Activated CD4-positive, alpha-beta T cell treated with anti-CD3 and anti-CD28 coated beads for 36 hours (primary cell): ENCODE measurements at regions not wholly inside any gene's neighbourhood (a gene's known extent, or its start where the extent isn't known, plus 50 kb on each side); places are given as distances from the start of the nearest gene placed in this dataset.

ENCODE experiments used
- ATAC-seq: fragments of 200-7000 bp; cut with Tn5 transposase; one replicate; pipeline ENCODE4 v1.10.0; 2021; ENCODE audit warnings: mild to moderate bottlenecking, moderate library complexity
- CTCF ChIA-PET: fragments of 350-600 bp; sonication (Branson Sonifier 250); formaldehyde crosslinking; loops from one replicate; lab custom pipeline; 2021; ENCODE audit warnings: antibody characterized with exemption; lab: Charles Lee
- POLR2A ChIA-PET: fragments of 350-600 bp; sonication (Branson Sonifier 250); formaldehyde crosslinking; loops from one replicate; lab custom pipeline; 2021; ENCODE audit warnings: antibody characterized with exemption, inconsistent platforms; lab: Charles Lee
- DNase-seq: peaks from one replicate; pipeline ENCODE4 v3.0.0-alpha.2; 2020
- H3K27ac Mint-ChIP-seq: one replicate; pipeline ENCODE4 v1.8.0; 2021; ENCODE audit warnings: mixed read lengths
- H3K27me3 Mint-ChIP-seq: one replicate; pipeline ENCODE4 v1.8.0; 2021; ENCODE audit warnings: mixed read lengths
- H3K36me3 Mint-ChIP-seq: one replicate; pipeline ENCODE4 v1.8.0; 2021; ENCODE audit warnings: low read depth, mixed read lengths
- H3K4me1 Mint-ChIP-seq: one replicate; pipeline ENCODE4 v1.8.0; 2021; ENCODE audit warnings: mixed read lengths
- H3K4me3 Mint-ChIP-seq: one replicate; pipeline ENCODE4 v1.8.0; 2021; ENCODE audit warnings: mild to moderate bottlenecking, moderate library complexity, mixed read lengths
- H3K9me3 Mint-ChIP-seq: one replicate; pipeline ENCODE4 v1.8.0; 2021; ENCODE audit warnings: low read depth, mixed read lengths
- intact Hi-C, 2 experiments: fragments of 100-400 bp; cut with DNase I in 1 of 2; cut with micrococcal nuclease in 1 of 2; formaldehyde crosslinking; loops; one replicate each; pipeline versions ENCODE4 v1.14.2 to v1.15.1; 2022 to 2024; cut with DNase I, micrococcal nuclease

- ChIA-PET POLR2A (no interaction called here), CTCF (interaction anchor here (0.6 kb wide), 1 partner anchor 244 kb away, joined by 3 read pairs; no protein-coding TSS in a partner anchor)
- Mint-ChIP-seq H3K27ac (no peak overlapping the region), H3K4me3 (no peak overlapping the region), H3K36me3 (no peaks in the 10 kb centered on the region), H3K4me1 (no peaks in the 10 kb centered on the region), H3K27me3 (no peaks in the 10 kb centered on the region), H3K9me3 (peaks cover 15% of the 10 kb centered on the region)
- ATAC-seq (no peak), DNase-seq (no peak)
- intact Hi-C loops = no loop called here
Observed at GRCh38 chr3:118269537-118270125, 765.0 kb downstream of the IGSF11 start.

GRCh38 chr3:118272991-118273390, 761.7 kb downstream of the IGSF11 start:
- Mint-ChIP-seq H3K27me3 (no peaks in the 10 kb centered on the region), H3K9me3 (peaks cover 10% of the 10 kb centered on the region), H3K4me1 (no peaks in the 10 kb centered on the region), H3K4me3 (no peak overlapping the region), H3K27ac (no peak overlapping the region), H3K36me3 (no peaks in the 10 kb centered on the region)
- intact Hi-C loops = no loop called here
- ChIA-PET POLR2A (no interaction called here), CTCF (no interaction called here)
- ATAC-seq (no peak), DNase-seq (no peak)

GRCh38 chr3:118277814-118278213, 756.8 kb downstream of the IGSF11 start:
- POLR2A ChIA-PET = no interaction called here
- H3K9me3 Mint-ChIP-seq = peaks cover 6% of the 10 kb centered on the region
- intact Hi-C loops = no loop called here
- ATAC-seq (no peak), DNase-seq (no peak)
- H3K36me3 Mint-ChIP-seq = no peaks in the 10 kb centered on the region
- H3K4me3 Mint-ChIP-seq = no peak overlapping the region
- no peaks in the 10 kb centered on the region for H3K4me1 Mint-ChIP-seq
- no peak overlapping the region for H3K27ac Mint-ChIP-seq
- H3K27me3 Mint-ChIP-seq = no peaks in the 10 kb centered on the region
- CTCF ChIA-PET = interaction anchor here (0.9 kb wide), 1 partner anchor 540 kb away, joined by 3 read pairs; no protein-coding TSS in a partner anchor

- ChIA-PET POLR2A (no interaction called here), CTCF (no interaction called here)
- ATAC-seq (no peak), DNase-seq (no peak)
- intact Hi-C loops = no loop called here
- H3K4me3 Mint-ChIP-seq = no peak overlapping the region
- no peaks in the 10 kb centered on the region for H3K4me1 Mint-ChIP-seq
- H3K27me3 Mint-ChIP-seq = no peaks in the 10 kb centered on the region
- no peaks in the 10 kb centered on the region for H3K9me3 Mint-ChIP-seq
- H3K36me3 Mint-ChIP-seq = no peaks in the 10 kb centered on the region
- H3K27ac Mint-ChIP-seq = no peak overlapping the region
Observed at GRCh38 chr3:118292841-118293240, 741.8 kb downstream of the IGSF11 start.

GRCh38 chr3:118298133-118298532, 736.5 kb downstream of the IGSF11 start:
- no peaks in the 10 kb centered on the region for H3K27me3 Mint-ChIP-seq
- H3K27ac Mint-ChIP-seq = no peak overlapping the region
- H3K4me3 Mint-ChIP-seq = no peak overlapping the region
- H3K4me1 Mint-ChIP-seq = no peaks in the 10 kb centered on the region
- no peak for DNase-seq
- POLR2A ChIA-PET = no interaction called here
- peaks cover 4% of the 10 kb centered on the region for H3K9me3 Mint-ChIP-seq
- ATAC-seq = no peak
- H3K36me3 Mint-ChIP-seq = no peaks in the 10 kb centered on the region
- CTCF ChIA-PET = interaction anchor here (0.8 kb wide), 1 partner anchor 15 kb away, joined by 3 read pairs; no protein-coding TSS in a partner anchor
- intact Hi-C loops = no loop called here

- Mint-ChIP-seq H3K27me3 (no peaks in the 10 kb centered on the region), H3K4me3 (no peak overlapping the region), H3K27ac (no peak overlapping the region), H3K36me3 (no peaks in the 10 kb centered on the region), H3K9me3 (peaks cover 4% of the 10 kb centered on the region), H3K4me1 (no peaks in the 10 kb centered on the region)
- CTCF ChIA-PET = no interaction called here
- POLR2A ChIA-PET = no interaction called here
- ATAC-seq (no peak), DNase-seq (no peak)
- intact Hi-C loops = no loop called here
Observed at GRCh38 chr3:118304557-118304956, 730.1 kb downstream of the IGSF11 start.

GRCh38 chr3:118332699-118333098, 701.9 kb downstream of the IGSF11 start:
- ATAC-seq = no peak
- no peaks in the 10 kb centered on the region for H3K27me3 Mint-ChIP-seq
- CTCF ChIA-PET = no interaction called here
- no peak overlapping the region for H3K4me3 Mint-ChIP-seq
- intact Hi-C loops = no loop called here
- peaks cover 20% of the 10 kb centered on the region for H3K9me3 Mint-ChIP-seq
- no peak overlapping the region for H3K27ac Mint-ChIP-seq
- no peaks in the 10 kb centered on the region for H3K4me1 Mint-ChIP-seq
- peaks cover 4% of the 10 kb centered on the region for H3K36me3 Mint-ChIP-seq
- no peak for DNase-seq
- POLR2A ChIA-PET = no interaction called here

- no peaks in the 10 kb centered on the region for H3K27me3 Mint-ChIP-seq
- peaks cover 10% of the 10 kb centered on the region for H3K9me3 Mint-ChIP-seq
- ChIA-PET CTCF (interaction anchor here (0.7 kb wide), 1 partner anchor 292 kb away, joined by 4 read pairs; no protein-coding TSS in a partner anchor), POLR2A (no interaction called here)
- DNase-seq = no peak
- H3K4me3 Mint-ChIP-seq = no peak overlapping the region
- no peaks in the 10 kb centered on the region for H3K36me3 Mint-ChIP-seq
- no peaks in the 10 kb centered on the region for H3K4me1 Mint-ChIP-seq
- intact Hi-C loops = no loop called here
- no peak for ATAC-seq
- no peak overlapping the region for H3K27ac Mint-ChIP-seq
Observed at GRCh38 chr3:118337649-118338048, 697.0 kb downstream of the IGSF11 start.

- Mint-ChIP-seq H3K4me1 (no peaks in the 10 kb centered on the region), H3K27ac (no peak overlapping the region), H3K36me3 (no peaks in the 10 kb centered on the region), H3K9me3 (peaks cover 8% of the 10 kb centered on the region), H3K27me3 (no peaks in the 10 kb centered on the region), H3K4me3 (no peak overlapping the region)
- ChIA-PET POLR2A (no interaction called here), CTCF (no interaction called here)
- ATAC-seq (no peak), DNase-seq (no peak)
- intact Hi-C loops = no loop called here
Observed at GRCh38 chr3:118347396-118348168, 687.1 kb downstream of the IGSF11 start.

- Mint-ChIP-seq H3K27me3 (no peaks in the 10 kb centered on the region), H3K9me3 (peaks cover 9% of the 10 kb centered on the region), H3K4me1 (no peaks in the 10 kb centered on the region), H3K4me3 (no peak overlapping the region), H3K27ac (no peak overlapping the region), H3K36me3 (no peaks in the 10 kb centered on the region)
- ATAC-seq (no peak), DNase-seq (no peak)
- POLR2A ChIA-PET = no interaction called here
- CTCF ChIA-PET = no interaction called here
- intact Hi-C loops = no loop called here
Observed at GRCh38 chr3:118348169-118348557, 686.5 kb downstream of the IGSF11 start.

- Mint-ChIP-seq H3K27me3 (no peaks in the 10 kb centered on the region), H3K27ac (no peak overlapping the region), H3K4me1 (no peaks in the 10 kb centered on the region), H3K36me3 (no peaks in the 10 kb centered on the region), H3K9me3 (peaks cover 43% of the 10 kb centered on the region), H3K4me3 (no peak overlapping the region)
- DNase-seq (no peak), ATAC-seq (no peak)
- ChIA-PET POLR2A (no interaction called here), CTCF (no interaction called here)
- intact Hi-C loops = no loop called here
Observed at GRCh38 chr3:118354556-118354955, 680.1 kb downstream of the IGSF11 start.

- no peaks in the 10 kb centered on the region for H3K27me3 Mint-ChIP-seq
- DNase-seq = no peak
- no peaks in the 10 kb centered on the region for H3K4me1 Mint-ChIP-seq
- H3K27ac Mint-ChIP-seq = no peak overlapping the region
- no peak for ATAC-seq
- no peak overlapping the region for H3K4me3 Mint-ChIP-seq
- POLR2A ChIA-PET = no interaction called here
- CTCF ChIA-PET = interaction anchor here (0.6 kb wide), 1 partner anchor 13 kb away, joined by 4 read pairs; no protein-coding TSS in a partner anchor
- intact Hi-C loops = no loop called here
- H3K36me3 Mint-ChIP-seq = no peaks in the 10 kb centered on the region
- H3K9me3 Mint-ChIP-seq = peaks cover 22% of the 10 kb centered on the region
Observed at GRCh38 chr3:118369892-118370491, 664.7 kb downstream of the IGSF11 start.
